GM23248 (cell line): ENCODE measurements at regions not wholly inside any gene's neighbourhood (a gene's known extent, or its start where the extent isn't known, plus 50 kb on each side); places are given as distances from the start of the nearest gene placed in this dataset.

Source experiments
- EZH2 ChIP-seq: fragments of 200-600 bp; sonication (generic); IDR thresholded peaks from 2 replicates; pipeline ENCODE4 v1.6.1; 2018; ENCODE audit warnings: antibody characterized with exemption, mild to moderate bottlenecking; ENCODE audit not compliant: insufficient read depth, poor library complexity, severe bottlenecking
- EZH2phosphoT487 ChIP-seq: fragments of 200-600 bp; sonication (generic); IDR thresholded peaks from 2 replicates; pipeline ENCODE4 v1.6.1; 2018; ENCODE audit warnings: antibody characterized with exemption, moderate library complexity, mild to moderate bottlenecking, low read depth; ENCODE audit not compliant: insufficient read depth

DNA sequence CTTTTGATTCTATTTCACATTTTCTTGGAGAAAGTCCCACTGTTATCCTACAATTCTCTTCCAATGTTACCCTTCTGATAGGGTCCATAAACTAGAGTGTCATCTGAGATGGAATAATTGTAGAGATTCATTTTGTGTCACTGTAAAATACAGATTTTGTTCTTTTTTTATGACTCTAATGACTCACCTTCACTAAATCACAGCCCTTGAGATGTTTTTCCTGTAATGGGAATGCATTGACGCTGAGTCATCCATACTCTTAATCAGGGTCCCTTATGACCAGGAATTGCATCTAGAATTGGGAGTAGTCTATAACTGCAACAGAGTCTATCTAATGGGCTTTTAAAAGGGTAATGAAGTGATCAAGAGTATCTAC, 315.5 kb downstream of the TGFB2 start:
- TF ChIP-seq EZH2 (no peak), EZH2phosphoT487 (no peak)
